ENCODE measurements at regions not wholly inside any gene's neighbourhood (a gene's known extent, or its start where the extent isn't known, plus 50 kb on each side); places are given as distances from the start of the nearest gene placed in this dataset.
A peak's percentile ranks its signal among the peaks of the same experiment; 100 is the strongest.

- peak overlapping the region; percentile 37 for H3K4me3 ChIP-seq
- no peaks in the 10 kb centered on the region for H3K36me3 ChIP-seq
- H3K27ac ChIP-seq = no peak overlapping the region
- H3K4me1 ChIP-seq = peaks cover 15% of the 10 kb centered on the region
- 55% methylated on average over 20 of the region's 20 CpGs for WGBS
- no peak for TF ChIP-seq CTCF (IDR thresholded peaks at IDR 0.05)
- no peak for DNase-seq (ENCODE audit: low spot score in 2 of 2)
- no peaks in the 10 kb centered on the region for H3K9me3 ChIP-seq
- H3K27me3 ChIP-seq = peaks cover 41% of the 10 kb centered on the region
These were observed 76.8 kb upstream of the FOXP4 start for GRCh38 chr6:41469156-41470028.

DNA sequence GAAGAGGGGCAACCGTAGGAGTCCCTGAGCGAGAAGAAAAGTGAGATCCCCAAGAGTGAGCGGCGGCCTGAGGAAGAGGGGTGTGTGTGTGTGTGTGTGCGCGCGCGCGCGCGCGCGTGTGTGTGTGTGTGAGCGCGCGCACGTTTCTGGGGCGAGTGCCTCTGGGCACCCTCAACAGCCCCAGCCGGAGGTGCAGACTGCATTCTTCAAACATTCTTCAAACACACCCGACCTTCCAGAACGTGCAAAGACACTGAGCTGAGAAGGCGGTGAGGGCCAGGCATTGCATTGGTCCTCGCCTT lies 76.2 kb upstream of the FOXP4 start:
- WGBS = 22% methylated on average over 20 of the region's 23 CpGs
- H3K36me3 ChIP-seq = no peaks in the 10 kb centered on the region
- no peak overlapping the region for H3K27ac ChIP-seq
- peaks cover 41% of the 10 kb centered on the region for H3K27me3 ChIP-seq
- H3K4me3 ChIP-seq = peak overlapping the region; percentile 37
- H3K4me1 ChIP-seq = peaks cover 15% of the 10 kb centered on the region
- TF ChIP-seq POLR2A (IDR thresholded peaks at IDR 0.05) = no peak
- TF ChIP-seq EP300 (IDR thresholded peaks at IDR 0.05) = no peak
- no peak for TF ChIP-seq POLR2AphosphoS5 (IDR thresholded peaks at IDR 0.05)
- no peak for TF ChIP-seq CTCF (IDR thresholded peaks at IDR 0.05)
- H3K9me3 ChIP-seq = no peaks in the 10 kb centered on the region
- no peak for DNase-seq (ENCODE audit: low spot score in 2 of 2)

- Histone ChIP-seq H3K27ac (no peak overlapping the region), H3K27me3 (peaks cover 41% of the 10 kb centered on the region), H3K36me3 (no peaks in the 10 kb centered on the region), H3K4me1 (peaks cover 15% of the 10 kb centered on the region), H3K9me3 (no peaks in the 10 kb centered on the region), H3K4me3 (peak overlapping the region; percentile 37)
- no peak for TF ChIP-seq POLR2AphosphoS5 (IDR thresholded peaks at IDR 0.05)
- no peak for TF ChIP-seq EP300 (IDR thresholded peaks at IDR 0.05)
- no peak for TF ChIP-seq POLR2A (IDR thresholded peaks at IDR 0.05)
- no peak for TF ChIP-seq CTCF (IDR thresholded peaks at IDR 0.05)
- 12% methylated on average over 38 of the region's 62 CpGs for WGBS
- peak in 1 of 2 donors; percentile 72 for DNase-seq (ENCODE audit: low spot score in 2 of 2)
These were observed 75.7 kb upstream of the FOXP4 start for GRCh38 chr6:41470331-41471063.

GRCh38 chr6:41471064-41471895 lies 74.9 kb upstream of the FOXP4 start:
- peaks cover 15% of the 10 kb centered on the region for H3K4me1 ChIP-seq
- H3K27ac ChIP-seq = no peak overlapping the region
- no peak for DNase-seq (ENCODE audit: low spot score in 2 of 2)
- H3K27me3 ChIP-seq = peaks cover 45% of the 10 kb centered on the region
- WGBS = 80% methylated on average over 13 of the region's 13 CpGs
- TF ChIP-seq EP300 (IDR thresholded peaks at IDR 0.05) (no peak), POLR2A (IDR thresholded peaks at IDR 0.05) (no peak), CTCF (IDR thresholded peaks at IDR 0.05) (no peak), POLR2AphosphoS5 (IDR thresholded peaks at IDR 0.05) (no peak)
- H3K4me3 ChIP-seq = peak overlapping the region; percentile 37
- H3K9me3 ChIP-seq = no peaks in the 10 kb centered on the region
- no peaks in the 10 kb centered on the region for H3K36me3 ChIP-seq

All from suprapubic skin (tissue), 4 donors.